NCI-H748 (cell line): ENCODE measurements at regions not wholly inside any gene's neighbourhood (a gene's known extent, or its start where the extent isn't known, plus 50 kb on each side); places are given as distances from the start of the nearest gene placed in this dataset.
"Not testable (repeated sequence)": the region's sequence is repeated elsewhere in the genome, so short reads cannot be mapped to it uniquely, and the experiment has no call there.

Experiments used
- DNase-seq: peaks from one replicate; lab custom pipeline; 2025; ENCODE audit not compliant: unreplicated experiment; lab: John Stamatoyannopoulos, UW

DNA sequence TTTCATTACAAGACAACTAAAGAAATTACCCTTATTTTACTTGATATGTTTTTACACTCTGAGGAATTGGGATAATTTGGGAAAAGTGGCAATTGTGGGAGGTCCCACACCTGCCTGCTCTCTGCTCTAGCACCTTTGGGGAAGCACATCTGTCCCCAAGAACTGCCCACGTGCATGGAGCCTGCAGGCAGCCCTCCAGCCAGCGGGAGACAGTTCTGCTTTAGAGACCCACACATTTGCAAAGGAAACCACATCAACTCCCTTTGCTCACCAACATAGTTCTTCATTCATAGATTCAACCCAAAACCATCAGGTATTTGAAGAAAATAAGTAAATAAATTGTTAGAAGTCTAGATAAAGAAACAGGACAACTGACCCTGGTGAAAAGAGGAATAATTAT lies 239.9 kb upstream of the ID2 start:
- no peak for DNase-seq

GRCh38 chr2:8442833-8443486 lies 238.9 kb upstream of the ID2 start:
- no peak for DNase-seq

DNA sequence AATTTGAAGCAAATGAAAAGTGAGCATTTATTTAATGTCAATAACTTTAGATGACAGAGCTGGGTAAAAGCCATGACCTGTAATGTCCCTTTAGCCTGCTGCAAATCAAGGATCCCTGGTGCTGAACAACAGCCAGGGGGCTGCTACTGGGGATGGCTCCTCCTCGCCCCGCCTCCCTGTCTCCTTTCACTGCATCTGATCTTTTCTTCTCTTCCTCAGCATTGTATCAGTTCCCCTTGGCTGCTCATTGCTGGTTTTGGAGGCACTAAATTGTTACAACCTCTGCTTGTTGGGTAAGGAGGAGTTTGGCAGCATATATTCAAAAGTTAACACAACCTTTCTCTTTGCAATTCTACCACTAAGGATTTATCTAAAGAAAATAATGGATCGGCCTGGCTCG lies 236.3 kb upstream of the ID2 start:
- peak; percentile 58 for DNase-seq

- DNase-seq = not testable (repeated sequence)
These were observed 235.1 kb upstream of the ID2 start for GRCh38 chr2:8446751-8447150.

- no peak for DNase-seq
These were observed 234.1 kb upstream of the ID2 start for GRCh38 chr2:8447610-8448221.

- peak; percentile 89 for DNase-seq
These were observed 232.9 kb upstream of the ID2 start for GRCh38 chr2:8448824-8449556.

GRCh38 chr2:8451273-8451672 lies 230.6 kb upstream of the ID2 start:
- DNase-seq = no peak

GRCh38 chr2:8452296-8452695 lies 229.6 kb upstream of the ID2 start:
- DNase-seq = no peak

DNA sequence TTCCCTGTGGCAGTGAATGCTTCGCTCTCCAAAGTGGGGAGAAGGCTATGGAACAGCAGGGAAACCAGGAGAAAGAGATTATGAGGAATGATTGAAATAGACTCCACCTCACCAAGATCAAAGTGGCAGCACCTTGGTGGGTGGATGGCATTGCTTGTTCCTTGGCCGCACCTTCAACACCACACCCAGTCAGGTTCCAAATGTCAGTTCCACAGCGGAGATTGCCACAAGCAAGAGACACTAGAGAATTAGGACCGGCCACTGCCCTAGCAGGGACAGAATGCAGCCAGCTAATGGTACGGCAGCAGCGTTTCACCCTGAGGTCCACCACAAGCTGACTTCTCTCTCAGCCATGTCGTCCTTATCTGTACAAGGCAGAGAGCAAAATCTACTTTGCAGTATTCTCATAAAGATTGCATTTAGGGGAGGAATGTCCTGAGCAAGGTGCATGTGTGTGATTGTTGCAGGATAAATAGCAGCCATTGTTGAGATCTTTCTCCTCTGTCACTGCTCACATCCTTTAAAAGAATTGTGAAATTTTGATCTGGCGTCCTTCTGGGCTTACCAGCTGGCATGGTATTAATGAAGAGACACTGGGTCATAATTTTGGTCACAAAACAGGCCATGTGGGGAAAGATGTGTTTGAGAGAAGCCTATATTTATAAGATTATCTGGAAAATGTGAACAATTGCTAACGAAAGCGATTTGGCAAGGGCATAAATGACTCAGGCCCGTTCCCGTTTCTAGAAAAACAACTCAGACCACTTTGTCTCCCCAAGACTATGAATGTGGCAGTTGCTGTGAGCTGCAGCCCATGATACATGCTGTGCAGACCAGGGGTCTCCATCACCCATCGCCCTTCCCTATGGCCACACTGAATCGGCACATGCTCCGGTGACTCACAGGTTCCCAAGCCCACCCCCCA lies 228.6 kb upstream of the ID2 start:
- DNase-seq = no peak

DNA sequence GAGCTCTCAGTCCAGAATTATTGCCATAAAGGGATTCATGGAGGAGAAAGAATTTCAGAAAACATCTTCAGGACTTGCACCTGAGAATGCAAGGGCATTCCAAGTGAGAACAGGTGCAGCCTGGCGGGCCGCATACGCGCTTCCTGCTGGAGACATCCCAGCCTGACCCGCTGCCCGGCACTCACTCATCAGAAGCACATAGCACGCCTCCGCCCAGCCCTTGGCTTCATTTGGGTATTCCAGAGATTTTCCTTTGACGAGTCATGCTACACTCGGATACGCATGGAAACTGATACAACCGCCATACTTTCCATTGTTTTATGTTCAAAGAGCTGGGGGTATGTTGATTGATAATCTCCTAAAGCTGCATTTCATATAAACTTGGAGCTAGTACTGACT lies 228.0 kb upstream of the ID2 start:
- no peak for DNase-seq

- DNase-seq = no peak
These were observed 227.1 kb upstream of the ID2 start for GRCh38 chr2:8454797-8455196.

DNA sequence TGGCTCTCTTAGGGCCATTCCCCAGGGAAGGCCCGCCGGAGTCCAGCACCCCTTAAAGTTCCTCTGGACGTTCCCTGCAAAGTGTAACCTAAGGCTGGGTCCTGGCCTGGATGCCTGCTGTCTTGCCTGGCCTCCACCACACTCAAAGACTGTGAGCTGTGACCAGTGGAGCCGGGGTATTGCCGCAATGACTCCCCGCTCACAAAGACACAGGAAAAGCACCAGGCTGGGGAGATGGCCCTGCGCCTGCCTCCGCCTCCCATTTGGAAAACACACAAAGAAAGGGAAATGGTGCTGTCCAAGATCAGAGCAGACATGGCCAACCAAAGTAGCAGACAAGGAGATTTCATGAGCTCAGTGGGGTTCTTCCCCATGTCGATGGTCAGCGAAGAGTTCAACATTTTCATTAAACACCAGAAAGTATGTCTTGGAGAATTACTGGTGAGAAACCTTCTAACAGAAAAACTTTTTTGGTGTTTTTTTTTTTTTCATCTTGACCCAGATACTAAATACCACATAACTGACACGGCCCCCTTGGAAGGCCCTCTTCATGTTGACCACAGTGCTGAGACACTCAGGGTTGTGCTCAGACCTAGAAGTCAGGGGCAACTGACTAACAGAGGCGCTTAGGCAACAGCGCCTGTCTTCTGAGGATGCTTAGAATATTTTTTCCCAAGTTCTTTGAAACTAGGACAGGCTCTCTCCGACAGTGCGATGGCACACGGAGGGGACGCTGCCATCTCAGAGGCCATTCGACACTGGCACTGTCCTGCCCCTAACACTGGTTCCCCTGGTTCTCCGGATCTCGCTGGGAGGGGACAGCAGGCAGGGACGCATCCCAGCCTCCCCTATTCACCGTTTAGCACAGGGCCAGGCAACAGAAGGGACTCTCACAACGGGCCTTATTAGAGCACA lies 226.4 kb upstream of the ID2 start:
- DNase-seq = no peak

GRCh38 chr2:8456151-8457091 lies 225.4 kb upstream of the ID2 start:
- peak; percentile 56 for DNase-seq

- peak; percentile 89 for DNase-seq
These were observed 224.8 kb upstream of the ID2 start for GRCh38 chr2:8457092-8457481.

DNA sequence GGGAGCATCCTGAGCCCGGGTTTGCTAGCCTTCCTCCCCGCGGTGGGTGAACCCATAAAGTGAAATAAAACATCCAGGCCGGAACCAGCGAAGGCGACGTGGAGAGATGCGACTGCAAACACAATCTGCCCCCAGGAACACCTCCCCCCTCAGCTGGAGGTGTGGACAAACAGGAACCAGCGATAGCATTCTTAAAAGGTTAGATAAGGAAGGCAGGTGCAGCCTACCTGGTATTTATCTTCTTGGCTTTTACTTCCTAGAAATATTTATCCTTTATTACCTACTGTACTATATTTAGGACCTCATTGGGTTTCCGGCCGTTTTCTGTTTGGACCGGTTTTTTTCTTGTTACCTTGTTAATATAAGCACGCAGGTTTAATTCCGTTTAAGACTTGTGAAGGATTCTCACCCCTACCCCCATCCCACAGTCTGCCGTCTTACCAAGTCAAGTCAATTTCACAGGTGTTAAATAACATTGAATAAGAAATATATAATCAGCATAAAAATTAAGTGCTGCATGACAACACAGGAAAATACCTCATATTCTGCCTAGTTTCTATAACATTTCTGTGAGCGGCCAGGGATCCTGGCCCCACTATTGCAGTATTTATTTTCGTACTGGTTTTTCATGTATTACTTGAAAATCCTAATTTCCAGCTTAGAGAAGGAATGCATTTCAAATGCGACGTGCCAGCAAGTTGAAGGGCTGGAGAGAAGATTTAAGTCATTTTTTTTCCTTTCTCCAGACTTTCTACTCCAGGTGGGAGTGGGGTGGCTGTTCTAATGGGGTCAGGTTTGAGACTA lies 224.0 kb upstream of the ID2 start:
- DNase-seq = peak; percentile 93

GRCh38 chr2:8458503-8459459 lies 223.1 kb upstream of the ID2 start:
- DNase-seq = no peak

DNA sequence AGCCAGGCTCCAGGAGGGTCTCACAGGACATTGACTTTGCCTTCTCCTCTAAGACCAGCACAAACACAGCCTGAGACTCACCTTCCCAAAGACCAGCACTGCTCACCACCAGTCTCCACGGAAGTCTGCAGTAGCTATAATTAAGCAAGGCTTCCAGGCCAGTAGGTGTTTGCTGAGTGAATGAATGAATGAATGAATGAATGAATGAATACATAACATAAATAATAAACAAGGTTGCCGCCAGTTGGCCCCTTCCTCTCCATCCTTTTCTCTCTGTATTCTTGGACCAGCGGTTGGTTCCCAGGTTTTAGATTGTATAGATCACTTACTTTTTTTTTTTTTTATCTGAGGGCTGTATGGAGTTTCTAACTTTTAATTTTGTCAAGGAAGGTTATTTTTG lies 222.4 kb upstream of the ID2 start:
- DNase-seq = no peak
